GM12872 (cell line): ENCODE measurements at regions not wholly inside any gene's neighbourhood (a gene's known extent, or its start where the extent isn't known, plus 50 kb on each side); places are given as distances from the start of the nearest gene placed in this dataset.

Experiments
- CTCF ChIP-seq: IDR thresholded peaks from 3 replicates; pipeline ENCODE4 v1.5.1; 2011; ENCODE audit warnings: low read depth, mild to moderate bottlenecking, low read length, moderate library complexity; ENCODE audit not compliant: insufficient read depth

- no peak for TF ChIP-seq CTCF
Observed at GRCh38 chr1:219862366-219862765, 66.0 kb downstream of the SLC30A10 start.

GRCh38 chr1:219858980-219859379 is 69.4 kb downstream of the SLC30A10 start:
- TF ChIP-seq CTCF: no peak

- TF ChIP-seq CTCF: no peak
Observed at GRCh38 chr1:219847215-219847855, 81.0 kb downstream of the SLC30A10 start.

- no peak for TF ChIP-seq CTCF
Observed at GRCh38 chr1:219837994-219838294, 90.4 kb downstream of the SLC30A10 start.

- TF ChIP-seq CTCF: peak; percentile 50; the same call in 2 of the 3 replicates
Observed at GRCh38 chr1:219837274-219837993, 90.9 kb downstream of the SLC30A10 start.

GRCh38 chr1:219834314-219834917 is 93.9 kb downstream of the SLC30A10 start:
- TF ChIP-seq CTCF: no peak

GRCh38 chr1:219833214-219833815 is 95.0 kb downstream of the SLC30A10 start:
- no peak for TF ChIP-seq CTCF
